DOHH2 (cell line): ENCODE measurements at regions not wholly inside any gene's neighbourhood (a gene's known extent, or its start where the extent isn't known, plus 50 kb on each side); places are given as distances from the start of the nearest gene placed in this dataset.

ENCODE experiments used
- H3F3A ChIP-seq: fragments of 200-600 bp; sonication (generic), shearing (Covaris generic); 2 replicates; pipeline ENCODE4 v1.6.0; 2016; ENCODE audit warnings: antibody characterized with exemption, mild to moderate bottlenecking; ENCODE audit not compliant: control insufficient read depth, insufficient read depth
- H3K27ac ChIP-seq: fragments of 200-600 bp; sonication (generic); 2 replicates; pipeline ENCODE4 v1.5.1; 2014; ENCODE audit warnings: low read depth, mild to moderate bottlenecking, low read length, moderate library complexity
- H3K27me3 ChIP-seq: fragments of 200-600 bp; sonication (generic); 2 replicates; pipeline ENCODE4 v1.6.1; 2014; ENCODE audit warnings: mild to moderate bottlenecking, low read length, mixed read lengths; ENCODE audit not compliant: control insufficient read depth
- H3K36me3 ChIP-seq: fragments of 200-600 bp; sonication (generic); 2 replicates; pipeline ENCODE4 v1.6.1; 2014; ENCODE audit warnings: mild to moderate bottlenecking, low read length, moderate library complexity, mixed read lengths; ENCODE audit not compliant: control insufficient read depth
- H3K4me1 ChIP-seq: fragments of 200-600 bp; sonication (generic); 2 replicates; pipeline ENCODE4 v1.6.1; 2014; ENCODE audit warnings: mild to moderate bottlenecking, low read length, mixed read lengths; ENCODE audit not compliant: control insufficient read depth
- H3K4me2 ChIP-seq: fragments of 200-600 bp; sonication (generic); 2 replicates; pipeline ENCODE4 v1.6.0; 2014; ENCODE audit warnings: mild to moderate bottlenecking, low read length, moderate library complexity
- H3K4me3 ChIP-seq: fragments of 200-600 bp; sonication (generic); 2 replicates; pipeline ENCODE4 v1.5.1; 2014; ENCODE audit warnings: mild to moderate bottlenecking, low read length, mixed read lengths
- H3K79me2 ChIP-seq: fragments of 200-600 bp; sonication (generic); 2 replicates; pipeline ENCODE4 v1.6.1; 2014; ENCODE audit warnings: mild to moderate bottlenecking, low read length, mixed read lengths; ENCODE audit not compliant: control insufficient read depth
- H3K9me2 ChIP-seq: fragments of 200-600 bp; sonication (generic); replicated peaks from 2 replicates; pipeline ENCODE4 v1.6.1; 2014; ENCODE audit warnings: mild to moderate bottlenecking, low read length, mixed read lengths; ENCODE audit not compliant: control insufficient read depth
- H3K9me3 ChIP-seq: fragments of 200-600 bp; sonication (generic); 2 replicates; pipeline ENCODE4 v1.6.1; 2014; ENCODE audit warnings: antibody characterized with exemption, low read length, mixed read lengths; ENCODE audit not compliant: control insufficient read depth, insufficient read depth
- H4K20me1 ChIP-seq: fragments of 200-600 bp; sonication (generic); 2 replicates; pipeline ENCODE4 v1.6.0; 2014; ENCODE audit warnings: low read depth, mild to moderate bottlenecking, antibody characterized with exemption, low read length, moderate library complexity; ENCODE audit not compliant: control insufficient read depth, insufficient read depth
- CTCF ChIP-seq: fragments of 200-600 bp; sonication (generic); IDR thresholded peaks from one replicate; pipeline ENCODE4 v1.5.1; 2014; ENCODE audit warnings: antibody characterized with exemption, mild to moderate bottlenecking, low read depth, low read length; ENCODE audit not compliant: poor library complexity, severe bottlenecking
- EZH2phosphoT487 ChIP-seq: fragments of 200-600 bp; sonication (generic); IDR thresholded peaks from 2 replicates; pipeline ENCODE4 v1.6.1; 2017; ENCODE audit warnings: borderline replicate concordance, mild to moderate bottlenecking, antibody characterized with exemption, low read length, moderate library complexity, mixed read lengths

GRCh38 chr1:209215826-209216225 is 367.7 kb upstream of the CAMK1G start:
- no peaks in the 10 kb centered on the region for H4K20me1 ChIP-seq
- no peaks in the 10 kb centered on the region for H3F3A ChIP-seq
- no peaks in the 10 kb centered on the region for H3K4me1 ChIP-seq
- H3K4me2 ChIP-seq = no peak overlapping the region
- no peaks in the 10 kb centered on the region for H3K27me3 ChIP-seq
- H3K79me2 ChIP-seq = no peaks in the 10 kb centered on the region
- no peaks in the 10 kb centered on the region for H3K9me2 ChIP-seq
- no peak overlapping the region for H3K27ac ChIP-seq
- no peaks in the 10 kb centered on the region for H3K9me3 ChIP-seq
- H3K4me3 ChIP-seq = no peak overlapping the region
- TF ChIP-seq CTCF (no peak), EZH2phosphoT487 (no peak)
- H3K36me3 ChIP-seq = no peaks in the 10 kb centered on the region

- Histone ChIP-seq H3K4me2 (no peak overlapping the region), H3F3A (no peaks in the 10 kb centered on the region), H3K9me3 (no peaks in the 10 kb centered on the region), H3K9me2 (no peaks in the 10 kb centered on the region), H3K4me3 (no peak overlapping the region), H4K20me1 (no peaks in the 10 kb centered on the region), H3K27ac (no peak overlapping the region), H3K36me3 (no peaks in the 10 kb centered on the region), H3K27me3 (no peaks in the 10 kb centered on the region), H3K79me2 (no peaks in the 10 kb centered on the region), H3K4me1 (no peaks in the 10 kb centered on the region)
- TF ChIP-seq CTCF = no peak
- no peak for TF ChIP-seq EZH2phosphoT487
Measured at GRCh38 chr1:209218113-209218512, 365.4 kb upstream of the CAMK1G start.

- no peaks in the 10 kb centered on the region for H3K27me3 ChIP-seq
- H3K9me2 ChIP-seq = no peaks in the 10 kb centered on the region
- no peaks in the 10 kb centered on the region for H3K4me1 ChIP-seq
- no peak overlapping the region for H3K4me2 ChIP-seq
- no peaks in the 10 kb centered on the region for H4K20me1 ChIP-seq
- no peak overlapping the region for H3K4me3 ChIP-seq
- H3K27ac ChIP-seq = no peak overlapping the region
- no peaks in the 10 kb centered on the region for H3K9me3 ChIP-seq
- no peaks in the 10 kb centered on the region for H3K36me3 ChIP-seq
- TF ChIP-seq EZH2phosphoT487 (no peak), CTCF (no peak)
- no peaks in the 10 kb centered on the region for H3K79me2 ChIP-seq
- H3F3A ChIP-seq = no peaks in the 10 kb centered on the region
Measured at GRCh38 chr1:209218981-209219380, 364.5 kb upstream of the CAMK1G start.
